ENCODE measurements at regions not wholly inside any gene's neighbourhood (a gene's known extent, or its start where the extent isn't known, plus 50 kb on each side); places are given as distances from the start of the nearest gene placed in this dataset.

- Histone ChIP-seq H3K27me3 (no peaks in the 10 kb centered on the region), H3K4me1 (peaks cover 0 to 8% (median 0%) of the 10 kb centered on the region in 4 donors), H3K4me3 (no peak overlapping the region), H3K27ac (replicated peaks in 1 of 4) (no peak overlapping the region), H3K9me3 (no peaks in the 10 kb centered on the region), H3K36me3 (no peaks in the 10 kb centered on the region)
- intact Hi-C loops (cut with DNase I) = no loop called here
- no peak for DNase-seq (ENCODE audit: extremely low spot score)
- TF ChIP-seq POLR2AphosphoS5 (IDR thresholded peaks at IDR 0.05) (no peak), POLR2A (IDR thresholded peaks at IDR 0.05; ENCODE audit: low read depth) (no peak), EP300 (IDR thresholded peaks at IDR 0.05) (no peak)
- TF ChIP-seq, protein P1, sequence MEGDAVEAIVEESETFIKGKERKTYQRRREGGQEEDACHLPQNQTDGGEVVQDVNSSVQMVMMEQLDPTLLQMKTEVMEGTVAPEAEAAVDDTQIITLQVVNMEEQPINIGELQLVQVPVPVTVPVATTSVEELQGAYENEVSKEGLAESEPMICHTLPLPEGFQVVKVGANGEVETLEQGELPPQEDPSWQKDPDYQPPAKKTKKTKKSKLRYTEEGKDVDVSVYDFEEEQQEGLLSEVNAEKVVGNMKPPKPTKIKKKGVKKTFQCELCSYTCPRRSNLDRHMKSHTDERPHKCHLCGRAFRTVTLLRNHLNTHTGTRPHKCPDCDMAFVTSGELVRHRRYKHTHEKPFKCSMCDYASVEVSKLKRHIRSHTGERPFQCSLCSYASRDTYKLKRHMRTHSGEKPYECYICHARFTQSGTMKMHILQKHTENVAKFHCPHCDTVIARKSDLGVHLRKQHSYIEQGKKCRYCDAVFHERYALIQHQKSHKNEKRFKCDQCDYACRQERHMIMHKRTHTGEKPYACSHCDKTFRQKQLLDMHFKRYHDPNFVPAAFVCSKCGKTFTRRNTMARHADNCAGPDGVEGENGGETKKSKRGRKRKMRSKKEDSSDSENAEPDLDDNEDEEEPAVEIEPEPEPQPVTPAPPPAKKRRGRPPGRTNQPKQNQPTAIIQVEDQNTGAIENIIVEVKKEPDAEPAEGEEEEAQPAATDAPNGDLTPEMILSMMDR (IDR thresholded peaks at IDR 0.05) = no peak
Observed at GRCh38 chr6:126433927-126434326, 94.0 kb downstream of the CENPW start.

GRCh38 chr6:126437205-126437604, 97.3 kb downstream of the CENPW start:
- Histone ChIP-seq H3K4me1 (peaks cover 0 to 8% (median 0%) of the 10 kb centered on the region in 4 donors), H3K36me3 (no peaks in the 10 kb centered on the region), H3K27me3 (no peaks in the 10 kb centered on the region), H3K4me3 (no peak overlapping the region), H3K9me3 (no peaks in the 10 kb centered on the region), H3K27ac (replicated peaks in 1 of 4) (no peak overlapping the region)
- DNase-seq (ENCODE audit: extremely low spot score) = no peak
- TF ChIP-seq POLR2AphosphoS5 (IDR thresholded peaks at IDR 0.05) (no peak), POLR2A (IDR thresholded peaks at IDR 0.05; ENCODE audit: low read depth) (no peak), EP300 (IDR thresholded peaks at IDR 0.05) (no peak)
- TF ChIP-seq, protein P1 (IDR thresholded peaks at IDR 0.05) = no peak
- intact Hi-C loops (cut with DNase I) = no loop called here

GRCh38 chr6:126439040-126439439, 99.1 kb downstream of the CENPW start:
- no peak for DNase-seq (ENCODE audit: extremely low spot score)
- intact Hi-C loops (cut with DNase I) = no loop called here
- Histone ChIP-seq H3K27me3 (no peaks in the 10 kb centered on the region), H3K4me3 (no peak overlapping the region), H3K9me3 (no peaks in the 10 kb centered on the region), H3K27ac (replicated peaks in 1 of 4) (no peak overlapping the region), H3K36me3 (no peaks in the 10 kb centered on the region), H3K4me1 (peaks cover 0 to 8% (median 0%) of the 10 kb centered on the region in 4 donors)
- WGBS = 62% methylated on average over 1 of the region's 1 CpG
- TF ChIP-seq, protein P1 (IDR thresholded peaks at IDR 0.05) = no peak
- TF ChIP-seq POLR2A (IDR thresholded peaks at IDR 0.05; ENCODE audit: low read depth) = no peak
- no peak for TF ChIP-seq EP300 (IDR thresholded peaks at IDR 0.05)
- TF ChIP-seq POLR2AphosphoS5 (IDR thresholded peaks at IDR 0.05) = no peak

DNA sequence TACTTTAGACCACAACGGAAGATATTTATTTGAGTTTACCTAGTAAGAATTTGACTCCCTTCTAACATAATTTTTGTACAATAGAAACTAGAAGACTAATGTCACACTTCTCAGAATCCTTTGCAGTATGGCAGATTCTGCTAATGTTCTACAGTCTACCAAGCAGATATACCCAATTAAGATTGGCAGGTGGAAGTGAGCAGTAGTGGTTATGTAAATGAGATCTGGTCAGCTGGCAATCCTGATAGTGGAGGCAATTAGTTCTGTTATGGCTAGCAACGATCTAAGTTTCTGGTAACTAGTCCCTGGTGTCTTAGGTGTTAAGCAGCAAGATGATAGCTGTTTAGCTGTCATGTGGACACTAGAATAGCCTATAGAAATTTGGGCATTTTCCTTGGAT, 101.0 kb downstream of the CENPW start:
- intact Hi-C loops (cut with DNase I) = no loop called here
- no peak for DNase-seq (ENCODE audit: extremely low spot score)
- Histone ChIP-seq H3K27ac (replicated peaks in 1 of 4) (no peak overlapping the region), H3K36me3 (no peaks in the 10 kb centered on the region), H3K27me3 (no peaks in the 10 kb centered on the region), H3K9me3 (no peaks in the 10 kb centered on the region), H3K4me3 (no peak overlapping the region), H3K4me1 (peaks cover 0 to 8% (median 0%) of the 10 kb centered on the region in 4 donors)
- WGBS = 95% methylated on average over 2 of the region's 2 CpGs
- TF ChIP-seq POLR2AphosphoS5 (IDR thresholded peaks at IDR 0.05) (no peak), EP300 (IDR thresholded peaks at IDR 0.05) (no peak), POLR2A (IDR thresholded peaks at IDR 0.05; ENCODE audit: low read depth) (no peak)
- TF ChIP-seq, protein P1 (IDR thresholded peaks at IDR 0.05) = no peak

DNA sequence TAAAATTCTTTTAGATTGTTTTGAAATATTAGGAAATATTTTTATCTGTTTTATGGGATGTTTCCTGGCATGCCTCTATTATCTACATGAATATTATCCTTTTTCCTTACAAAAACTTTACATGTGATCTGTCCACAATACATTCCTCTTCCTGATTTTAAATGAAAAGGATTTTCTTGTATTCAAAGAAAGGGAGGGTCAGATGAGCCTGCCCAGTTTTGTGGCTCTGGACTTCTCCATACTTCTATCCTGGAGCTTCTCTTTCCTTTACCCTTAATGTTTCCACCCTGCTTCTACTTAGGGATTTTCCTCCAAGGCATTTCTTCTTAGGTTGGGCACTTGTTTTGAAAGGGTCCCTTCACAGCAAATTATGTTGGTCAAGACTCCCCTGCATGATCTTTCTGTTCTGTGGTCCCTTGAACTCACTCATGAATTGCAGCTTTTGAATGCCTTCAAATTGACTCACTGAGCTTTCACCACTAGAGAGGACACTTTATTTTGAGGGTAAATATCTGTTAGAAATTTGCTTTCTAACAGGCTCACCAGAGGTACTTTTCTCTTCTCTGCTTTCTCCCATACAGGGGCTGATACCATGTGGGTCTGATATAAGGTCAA, 104.9 kb downstream of the CENPW start:
- peaks cover 0 to 6% (median 1%) of the 10 kb centered on the region in 4 donors for H3K4me1 ChIP-seq
- intact Hi-C loops (cut with DNase I) = no loop called here
- no peaks in the 10 kb centered on the region for H3K36me3 ChIP-seq
- no peaks in the 10 kb centered on the region for H3K27me3 ChIP-seq
- DNase-seq (ENCODE audit: extremely low spot score) = no peak
- H3K4me3 ChIP-seq = no peak overlapping the region
- TF ChIP-seq EP300 (IDR thresholded peaks at IDR 0.05) = no peak
- H3K9me3 ChIP-seq = no peaks in the 10 kb centered on the region
- no peak overlapping the region for H3K27ac ChIP-seq (replicated peaks in 1 of 4)
